Peyer's patch (tissue), 4 donors: ENCODE measurements at regions not wholly inside any gene's neighbourhood (a gene's known extent, or its start where the extent isn't known, plus 50 kb on each side); places are given as distances from the start of the nearest gene placed in this dataset.

Experiments used
- CTCF ChIP-seq, 6 experiments: fragments of 450-650 bp in 4 of 6; fragments of 200-600 bp in 2 of 6; sonication (generic) in 1 of 6; IDR thresholded peaks; one replicate each; pipeline ENCODE4 v1.5.1; 2017 to 2019; ENCODE audit warnings: antibody characterized with exemption in 6 of 6, mild to moderate bottlenecking in 3 of 6, moderate library complexity in 1 of 6
- POLR2A ChIP-seq, 2 donors: fragments of 450-650 bp; IDR thresholded peaks; one replicate each; pipeline ENCODE4 v1.5.1; 2017; ENCODE audit warnings: antibody characterized with exemption in 2 of 2, mild to moderate bottlenecking in 2 of 2, moderate library complexity in 2 of 2

GRCh38 chr4:81629366-81629765 is 157.7 kb upstream of the RASGEF1B start:
- TF ChIP-seq CTCF (IDR thresholded peaks at IDR 0.05): no peak
- no peak for TF ChIP-seq POLR2A (IDR thresholded peaks at IDR 0.05)
